ENCODE measurements at regions not wholly inside any gene's neighbourhood (a gene's known extent, or its start where the extent isn't known, plus 50 kb on each side); places are given as distances from the start of the nearest gene placed in this dataset.

DNA sequence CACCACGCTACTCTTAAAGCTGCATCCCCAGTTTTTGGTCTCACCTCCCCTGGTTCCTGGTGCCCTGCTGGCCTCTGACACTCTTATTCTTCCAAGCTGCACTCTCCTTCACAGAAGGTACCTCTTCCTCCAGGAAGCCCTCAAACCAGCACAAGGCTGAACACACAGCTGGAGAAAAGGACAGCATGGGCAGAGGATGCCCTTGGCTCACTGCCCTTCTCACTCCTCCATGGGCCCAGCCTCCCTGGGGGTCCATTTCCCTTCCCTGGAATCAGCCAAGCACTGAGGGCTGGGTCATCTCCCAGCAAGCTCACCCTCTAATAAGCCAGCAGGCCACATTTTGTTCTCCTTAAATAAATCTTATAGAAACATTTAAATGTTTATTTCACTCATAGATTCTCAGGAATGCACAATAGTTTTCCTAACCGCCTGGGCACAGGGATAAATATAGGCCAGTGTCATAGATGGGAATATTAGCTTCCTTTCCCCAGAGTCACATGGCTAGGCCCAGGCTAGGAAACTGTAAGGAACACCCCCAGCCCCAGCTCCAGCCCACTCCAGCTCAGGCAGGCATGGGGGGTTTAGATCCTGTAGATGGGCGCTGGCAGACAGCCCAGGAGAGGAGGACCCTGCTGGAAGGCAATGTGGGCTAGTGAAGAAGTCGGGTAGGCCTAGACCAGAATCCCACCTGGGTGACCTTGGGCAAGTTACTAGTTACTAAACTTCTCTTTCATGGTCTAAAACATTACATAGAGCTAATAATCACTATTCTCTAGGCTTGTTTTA, 51.5 kb downstream of the IRAG1 start:
- TF ChIP-seq CTCF (conservative IDR thresholded peaks at IDR 0.05; ENCODE audit: low read length): no peak
- DNase-seq (ENCODE audit: low read depth): no peak
- H3K4me3 ChIP-seq (ENCODE audit: low read length): no peak overlapping the region

- no peak for TF ChIP-seq CTCF (conservative IDR thresholded peaks at IDR 0.05; ENCODE audit: low read length)
- no peak for DNase-seq (ENCODE audit: low read depth)
- H3K4me3 ChIP-seq (ENCODE audit: low read length): no peak overlapping the region
These were observed 52.2 kb downstream of the IRAG1 start for GRCh38 chr11:10641177-10641911.

DNA sequence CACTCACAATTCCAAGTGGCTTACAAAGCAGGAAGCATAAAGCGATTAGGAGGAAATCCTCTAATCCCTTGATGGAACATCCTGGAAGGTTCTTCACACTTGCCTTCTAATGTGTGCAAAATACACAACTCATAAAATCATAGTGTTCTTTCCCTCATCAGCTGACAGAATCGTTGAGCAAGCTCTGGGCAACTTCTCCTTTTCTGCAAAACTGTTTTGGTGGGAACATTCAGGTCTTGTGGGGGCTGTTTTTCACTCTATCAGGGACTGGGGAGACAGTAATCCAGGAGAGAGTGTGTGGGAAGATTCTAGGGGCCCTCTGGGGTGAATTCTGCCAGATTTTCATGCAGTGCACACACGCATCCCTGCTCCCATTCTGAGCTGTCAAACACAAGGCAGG, 53.2 kb downstream of the IRAG1 start:
- no peak for DNase-seq (ENCODE audit: low read depth)
- no peak for TF ChIP-seq CTCF (conservative IDR thresholded peaks at IDR 0.05; ENCODE audit: low read length)

GRCh38 chr11:10639350-10639749, 54.2 kb downstream of the IRAG1 start:
- DNase-seq (ENCODE audit: low read depth): no peak
- no peak overlapping the region for H3K4me3 ChIP-seq (ENCODE audit: low read length)
- TF ChIP-seq CTCF (conservative IDR thresholded peaks at IDR 0.05; ENCODE audit: low read length): no peak

More for the DNA sequence above, 53.2 kb downstream of the IRAG1 start:
- no peak overlapping the region for H3K4me3 ChIP-seq (ENCODE audit: low read length)

- H3K4me3 ChIP-seq (ENCODE audit: low read length): no peak overlapping the region
- DNase-seq (ENCODE audit: low read depth): peak; percentile 48
- TF ChIP-seq CTCF (conservative IDR thresholded peaks at IDR 0.05; ENCODE audit: low read length): 0 out of 2 replicates have a peak, but pooled peaks have one; percentile 9
These were observed 55.1 kb downstream of the IRAG1 start for GRCh38 chr11:10638316-10638925.

DNA sequence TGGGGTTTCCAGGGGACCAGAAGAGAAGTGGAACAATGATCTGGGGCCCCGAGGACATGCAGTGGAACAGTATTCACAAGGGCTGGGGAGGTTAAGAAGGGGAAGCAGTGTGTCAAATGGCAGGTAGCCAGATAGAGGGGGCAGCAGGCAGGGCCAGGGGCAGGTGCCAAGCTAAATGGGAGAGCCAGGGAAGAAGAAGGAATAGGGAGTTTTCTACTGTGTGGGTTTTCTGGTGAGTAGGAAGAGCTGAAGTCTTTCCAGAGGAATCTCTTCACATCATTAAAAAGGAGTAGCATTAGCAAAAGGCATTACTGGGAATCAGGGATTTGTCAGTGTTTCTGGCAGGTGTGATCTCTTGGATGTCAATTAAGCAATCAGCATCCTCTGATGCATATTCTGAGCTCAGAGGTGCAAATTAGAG, 55.8 kb downstream of the IRAG1 start:
- TF ChIP-seq CTCF (conservative IDR thresholded peaks at IDR 0.05; ENCODE audit: low read length): no peak
- DNase-seq (ENCODE audit: low read depth): no peak
- H3K4me3 ChIP-seq (ENCODE audit: low read length): no peak overlapping the region

Data from AG10803 (cell line).